NT2/D1 (cell line): ENCODE measurements at regions not wholly inside any gene's neighbourhood (a gene's known extent, or its start where the extent isn't known, plus 50 kb on each side); places are given as distances from the start of the nearest gene placed in this dataset.

Experiments
- YY1 ChIP-seq: IDR thresholded peaks from 2 replicates; pipeline ENCODE4 v1.6.1; 2011; ENCODE audit not compliant: insufficient read length, insufficient read depth
- ZNF274 ChIP-seq: IDR thresholded peaks from 2 replicates; pipeline ENCODE4 v1.6.1; 2011; ENCODE audit warnings: mild to moderate bottlenecking, low read depth, low read length

GRCh38 chr1:239906394-239906793 lies 185.3 kb upstream of the FMN2 start:
- TF ChIP-seq YY1 = no peak
- no peak for TF ChIP-seq ZNF274
